Adrenal gland (tissue), 9 donors: ENCODE measurements at regions not wholly inside any gene's neighbourhood (a gene's known extent, or its start where the extent isn't known, plus 50 kb on each side); places are given as distances from the start of the nearest gene placed in this dataset.

Experiments
- DNase-seq, 7 donors: peaks; one replicate each; pipeline ENCODE4 v3.0.0-alpha.2; 2019 to 2020
- H3K27ac ChIP-seq, 5 donors: fragments of 200-600 bp; sonication (generic) in 4 of 5; 1 replicate in 3 of 5; 2 replicates in 2 of 5; pipeline versions ENCODE4 v1.5.1 to v1.8.0; 2016 to 2020; ENCODE audit warnings: mild to moderate bottlenecking in 1 of 5
- H3K27me3 ChIP-seq: fragments of 200-600 bp; 2 replicates; pipeline ENCODE4 v1.8.0; 2021
- H3K36me3 ChIP-seq, 2 donors: fragments of 200-600 bp; replicated peaks in 1 of 2; 1 replicate in 1 of 2; 2 replicates in 1 of 2; pipeline versions ENCODE4 v1.5.1 to v1.8.0; 2018 to 2022
- H3K4me1 ChIP-seq, 2 donors: fragments of 200-600 bp; replicated peaks in 1 of 2; 1 replicate in 1 of 2; 2 replicates in 1 of 2; pipeline versions ENCODE4 v1.5.1 to v1.8.0; 2018 to 2021
- H3K4me3 ChIP-seq, 4 donors: fragments of 200-600 bp; sonication (generic) in 3 of 4; one replicate each; pipeline ENCODE4 v1.5.1; 2016 to 2018
- H3K9me3 ChIP-seq, 3 donors: fragments of 200-600 bp; sonication (generic) in 1 of 3; replicated peaks in 1 of 3; 1 replicate in 2 of 3; 2 replicates in 1 of 3; pipeline versions ENCODE4 v1.5.1 to v1.8.0; 2016 to 2021
- CTCF ChIP-seq, 6 experiments: fragments of 450-650 bp in 4 of 6; fragments of 200-600 bp in 2 of 6; sonication (generic) in 1 of 6; IDR thresholded peaks; 1 replicate in 5 of 6; 2 replicates in 1 of 6; pipeline versions ENCODE4 v1.5.1 to v1.8.0; 2016 to 2021; ENCODE audit warnings: antibody characterized with exemption in 6 of 6, mild to moderate bottlenecking in 2 of 6, moderate library complexity in 1 of 6
- POLR2A ChIP-seq, 2 donors: fragments of 450-650 bp; IDR thresholded peaks; one replicate each; pipeline ENCODE4 v1.6.1; 2017; ENCODE audit warnings: antibody characterized with exemption in 2 of 2, mild to moderate bottlenecking in 2 of 2, moderate library complexity in 1 of 2
- WGBS, 4 donors: extraction: QIAGEN DNeasy Blood & Tissue Kit in 2 of 4; methylation state at CpG; one replicate each; pipeline versions ENCODE4 v1.1.5 to v1.1.7; 2013 to 2017; 5-methylcytosine and 5-hydroxymethylcytosine counted together
- intact Hi-C, 2 donors: fragments of 100-400 bp; cut with DNase I; formaldehyde crosslinking; loops; one replicate each; pipeline versions ENCODE4 v1.14.1 to v1.15.0; 2022 to 2023
- donor health status: healthy with polysubstance abuse.
- donor health status: Bipolar disorder and iron deficiency.
- donor health status: DM: yes; HTN: yes; CAD: no.
- donor health status: DM: no; HTN: no; CAD: no.
- donor health status: DM: no; HTN: no; CAD: no.

GRCh38 chr10:114767101-114767985 is 54.2 kb upstream of the FHIP2A start:
- intact Hi-C loops: no loop called here
- DNase-seq: peak in 4 of 7 donors; percentile 29 to 36 (median 33)
- TF ChIP-seq POLR2A (IDR thresholded peaks at IDR 0.05) (no peak), CTCF (IDR thresholded peaks at IDR 0.05) (no peak)
- 11 to 28% (median 18%) methylated on average over 14 to 33 of the region's 33 CpGs for WGBS, 4 donors
- Histone ChIP-seq H3K27ac (peak overlapping the region in 2 of 5 donors; percentile 39 to 52), H3K4me1 (peaks cover 7 to 18% of the 10 kb centered on the region in 2 donors), H3K4me3 (peak overlapping the region in 2 of 4 donors; percentile 40 to 82), H3K9me3 (no peaks in the 10 kb centered on the region), H3K36me3 (no peaks in the 10 kb centered on the region), H3K27me3 (no peaks in the 10 kb centered on the region)

DNA sequence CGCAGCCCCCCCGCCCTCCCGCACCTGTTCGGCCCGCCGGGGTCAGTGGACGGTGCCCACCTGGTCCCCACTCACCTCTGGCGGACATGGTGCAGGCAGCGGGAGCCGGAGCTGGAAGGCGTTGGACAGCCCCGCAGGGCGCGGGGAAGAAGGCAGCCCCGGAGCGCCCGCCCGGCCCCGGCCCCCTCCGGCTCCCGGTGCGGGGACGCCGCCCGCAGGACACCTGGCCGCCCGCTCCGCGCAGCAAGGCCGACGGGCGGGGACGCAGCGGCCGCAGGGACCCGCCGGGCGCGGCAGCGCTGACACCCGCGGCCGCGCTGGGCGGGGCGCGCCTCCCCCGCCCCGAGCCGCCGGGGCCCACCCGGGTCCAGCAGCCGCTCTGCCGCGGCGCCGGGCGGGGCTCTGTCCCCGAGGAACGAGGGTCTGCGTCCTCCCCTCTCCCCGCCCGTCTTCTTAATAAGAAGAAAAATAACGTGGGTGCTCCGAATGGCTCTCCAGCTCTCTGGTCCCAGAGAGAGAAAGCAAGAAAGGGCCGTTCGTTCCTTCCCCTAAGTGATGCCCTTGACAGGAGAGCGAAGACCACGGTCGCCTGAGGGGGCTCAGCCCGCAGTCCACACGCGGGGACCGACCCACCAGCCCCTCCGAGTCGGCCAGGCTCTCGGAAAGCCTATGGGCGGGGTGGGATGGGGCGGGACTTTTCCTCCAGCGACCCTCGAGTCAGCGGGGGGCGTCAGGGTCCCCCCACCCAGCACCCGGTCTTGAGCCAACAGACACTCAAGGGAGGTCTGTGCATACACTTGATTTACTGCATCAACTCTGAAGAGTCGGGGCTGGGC is 53.4 kb upstream of the FHIP2A start:
- intact Hi-C loops: no loop called here
- Histone ChIP-seq H3K4me1 (peaks cover 7 to 18% of the 10 kb centered on the region in 2 donors), H3K36me3 (no peaks in the 10 kb centered on the region), H3K27me3 (no peaks in the 10 kb centered on the region), H3K9me3 (no peaks in the 10 kb centered on the region), H3K4me3 (peak overlapping the region in 2 of 4 donors; percentile 40 to 82), H3K27ac (peak overlapping the region in 2 of 5 donors; percentile 39 to 52)
- 0 to 9% (median 2%) methylated on average over 6 to 85 of the region's 85 CpGs for WGBS, 4 donors
- peak in 1 of 7 donors; percentile 31 for DNase-seq
- no peak for TF ChIP-seq POLR2A (IDR thresholded peaks at IDR 0.05)
- TF ChIP-seq CTCF (IDR thresholded peaks at IDR 0.05): no peak

DNA sequence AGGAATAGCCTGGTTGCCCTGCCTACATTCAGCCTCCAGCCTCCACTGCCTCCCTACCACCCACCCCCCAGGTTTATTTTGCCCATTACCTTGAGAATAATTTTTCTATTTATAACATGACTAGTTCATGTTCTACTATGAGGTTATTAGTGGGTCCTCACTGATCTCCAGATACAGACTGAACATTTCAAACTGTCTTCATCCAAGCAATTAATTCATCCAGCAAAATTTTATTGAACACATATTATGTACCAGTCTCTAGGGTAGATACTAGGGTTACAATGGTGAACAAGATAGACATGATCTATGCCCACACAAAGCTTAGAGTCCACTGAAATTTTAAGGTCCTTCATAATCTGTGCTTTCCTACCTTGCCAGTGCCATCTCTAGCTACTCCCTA is 51.6 kb upstream of the FHIP2A start:
- TF ChIP-seq CTCF (IDR thresholded peaks at IDR 0.05): no peak
- no peak for TF ChIP-seq POLR2A (IDR thresholded peaks at IDR 0.05)
- H3K27ac ChIP-seq: no peak overlapping the region
- no peak overlapping the region for H3K4me3 ChIP-seq
- H3K36me3 ChIP-seq: no peaks in the 10 kb centered on the region
- H3K4me1 ChIP-seq: peaks cover 7 to 18% of the 10 kb centered on the region in 2 donors
- no peak for DNase-seq
- no peaks in the 10 kb centered on the region for H3K9me3 ChIP-seq
- no peaks in the 10 kb centered on the region for H3K27me3 ChIP-seq
- intact Hi-C loops: no loop called here

GRCh38 chr10:114771157-114771556 is 50.4 kb upstream of the FHIP2A start:
- no peak overlapping the region for H3K27ac ChIP-seq
- 86 to 99% (median 92%) methylated on average over 1 of the region's 1 CpG for WGBS, 4 donors
- peaks cover 7 to 18% of the 10 kb centered on the region in 2 donors for H3K4me1 ChIP-seq
- H3K36me3 ChIP-seq: no peaks in the 10 kb centered on the region
- TF ChIP-seq CTCF (IDR thresholded peaks at IDR 0.05) (no peak), POLR2A (IDR thresholded peaks at IDR 0.05) (no peak)
- no peak overlapping the region for H3K4me3 ChIP-seq
- no peak for DNase-seq
- no peaks in the 10 kb centered on the region for H3K9me3 ChIP-seq
- intact Hi-C loops: no loop called here
- H3K27me3 ChIP-seq: no peaks in the 10 kb centered on the region
